Endodermal cell (in vitro differentiated cells): ENCODE measurements at regions not wholly inside any gene's neighbourhood (a gene's known extent, or its start where the extent isn't known, plus 50 kb on each side); places are given as distances from the start of the nearest gene placed in this dataset.
A peak's percentile ranks its signal among the peaks of the same experiment; 100 is the strongest.

Source experiments
- DNase-seq: peaks from one replicate; pipeline ENCODE4 v3.0.0-alpha.2; 2017
- H3K27ac ChIP-seq: 2 replicates; pipeline ENCODE4 v1.5.1; 2013; ENCODE audit warnings: mild to moderate bottlenecking, low read depth, low read length, moderate library complexity
- H3K27me3 ChIP-seq: 2 replicates; pipeline ENCODE4 v1.6.1; 2013; ENCODE audit warnings: mild to moderate bottlenecking, low read length, moderate library complexity; ENCODE audit not compliant: insufficient read depth, control insufficient read depth, poor library complexity, severe bottlenecking
- H3K36me3 ChIP-seq: 2 replicates; pipeline ENCODE4 v1.7.0; 2013; ENCODE audit warnings: mild to moderate bottlenecking, low read length, moderate library complexity; ENCODE audit not compliant: control insufficient read depth, insufficient read depth
- H3K4me1 ChIP-seq: one replicate; pipeline ENCODE4 v1.7.0; 2013; ENCODE audit warnings: low read length; ENCODE audit not compliant: control insufficient read depth, insufficient read depth
- H3K4me3 ChIP-seq: 2 replicates; pipeline ENCODE4 v1.5.1; 2013; ENCODE audit warnings: mild to moderate bottlenecking, low read length, moderate library complexity
- H3K9ac ChIP-seq: 2 replicates; pipeline ENCODE4 v1.6.1; 2013; ENCODE audit warnings: mild to moderate bottlenecking, low read length, moderate library complexity; ENCODE audit not compliant: poor library complexity, severe bottlenecking; ENCODE audit errors: extremely low read depth
- H3K9me3 ChIP-seq: 2 replicates; pipeline ENCODE4 v1.6.1; 2013; ENCODE audit warnings: mild to moderate bottlenecking, low read length, moderate library complexity; ENCODE audit not compliant: control insufficient read depth
- H3K27ac Mint-ChIP-seq: 2 replicates; pipeline ENCODE4 v1.8.0; 2020; ENCODE audit warnings: mixed read lengths
- H3K27me3 Mint-ChIP-seq: 2 replicates; pipeline ENCODE4 v1.8.0; 2021; ENCODE audit warnings: mild to moderate bottlenecking, mixed read lengths; ENCODE audit not compliant: insufficient read depth
- H3K36me3 Mint-ChIP-seq: 2 replicates; pipeline ENCODE4 v1.8.0; 2020; ENCODE audit warnings: low read depth, mixed read lengths
- H3K4me1 Mint-ChIP-seq: 2 replicates; pipeline ENCODE4 v1.8.0; 2020; ENCODE audit warnings: mixed read lengths
- H3K4me3 Mint-ChIP-seq: 2 replicates; pipeline ENCODE4 v1.8.0; 2020; ENCODE audit warnings: mild to moderate bottlenecking, moderate library complexity, mixed read lengths
- H3K9me3 Mint-ChIP-seq: 2 replicates; pipeline ENCODE4 v1.8.0; 2020; ENCODE audit warnings: mild to moderate bottlenecking, mixed read lengths
- CTCF ChIP-seq: fragments of 200-600 bp; sonication (generic); conservative IDR thresholded peaks from 2 replicates; pipeline ENCODE4 v1.5.0; 2021; ENCODE audit warnings: antibody characterized with exemption, mild to moderate bottlenecking
- WGBS, 2 experiments: methylation state at CpG; one replicate each; pipeline versions ENCODE4 v1.1.5 to v1.1.7; 2013; ENCODE audit warnings: missing lambda C conversion rate in 2 of 2, mixed read lengths in 1 of 2; ENCODE audit not compliant: insufficient coverage in 1 of 2, insufficient read length in 1 of 2; 5-methylcytosine and 5-hydroxymethylcytosine counted together

DNA sequence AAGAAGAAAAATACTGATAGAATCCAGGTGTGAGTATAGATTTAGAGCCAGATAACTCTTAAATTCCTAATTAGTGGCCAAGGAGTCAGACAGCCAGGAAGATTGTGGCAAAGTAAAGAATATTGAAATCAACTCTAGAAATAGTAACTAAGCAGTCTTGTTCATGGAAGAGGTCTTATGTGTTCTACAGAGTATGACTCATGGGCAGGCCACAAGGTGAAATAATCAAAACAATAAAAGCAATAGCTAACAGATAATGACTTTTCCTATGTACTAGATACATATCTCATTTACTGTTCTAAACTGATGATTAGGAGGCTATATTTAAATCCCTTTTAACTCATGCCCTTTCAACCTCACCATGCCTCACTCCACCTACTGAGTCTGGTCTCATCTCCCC lies 227.4 kb upstream of the COL3A1 start:
- no peak overlapping the region for H3K27ac Mint-ChIP-seq
- Histone ChIP-seq H3K4me3 (no peak overlapping the region), H3K9me3 (no peaks in the 10 kb centered on the region), H3K4me1 (no peaks in the 10 kb centered on the region), H3K27me3 (no peaks in the 10 kb centered on the region), H3K36me3 (no peaks in the 10 kb centered on the region), H3K9ac (peak overlapping the region; percentile 4), H3K27ac (no peak overlapping the region)
- no peaks in the 10 kb centered on the region for H3K4me1 Mint-ChIP-seq
- H3K27me3 Mint-ChIP-seq, result no peaks in the 10 kb centered on the region
- H3K4me3 Mint-ChIP-seq, result no peak overlapping the region
- DNase-seq, result no peak
- H3K36me3 Mint-ChIP-seq, result no peaks in the 10 kb centered on the region
- H3K9me3 Mint-ChIP-seq, result no peaks in the 10 kb centered on the region
- TF ChIP-seq CTCF, result no peak

- Histone ChIP-seq H3K9me3 (no peaks in the 10 kb centered on the region), H3K4me1 (no peaks in the 10 kb centered on the region), H3K27ac (no peak overlapping the region), H3K4me3 (no peak overlapping the region), H3K36me3 (no peaks in the 10 kb centered on the region), H3K27me3 (no peaks in the 10 kb centered on the region), H3K9ac (no peak overlapping the region)
- 64% methylated on average over 1 of the region's 2 CpGs; no CpG with 5 or more reads in 1 of the 2 experiments for WGBS, 2 experiments
- H3K27ac Mint-ChIP-seq, result no peak overlapping the region
- no peak overlapping the region for H3K4me3 Mint-ChIP-seq
- H3K9me3 Mint-ChIP-seq, result no peaks in the 10 kb centered on the region
- no peak for TF ChIP-seq CTCF
- no peak for DNase-seq
- H3K36me3 Mint-ChIP-seq, result no peaks in the 10 kb centered on the region
- no peaks in the 10 kb centered on the region for H3K27me3 Mint-ChIP-seq
- no peaks in the 10 kb centered on the region for H3K4me1 Mint-ChIP-seq
Measured at GRCh38 chr2:188751816-188752215, 222.4 kb upstream of the COL3A1 start.

DNA sequence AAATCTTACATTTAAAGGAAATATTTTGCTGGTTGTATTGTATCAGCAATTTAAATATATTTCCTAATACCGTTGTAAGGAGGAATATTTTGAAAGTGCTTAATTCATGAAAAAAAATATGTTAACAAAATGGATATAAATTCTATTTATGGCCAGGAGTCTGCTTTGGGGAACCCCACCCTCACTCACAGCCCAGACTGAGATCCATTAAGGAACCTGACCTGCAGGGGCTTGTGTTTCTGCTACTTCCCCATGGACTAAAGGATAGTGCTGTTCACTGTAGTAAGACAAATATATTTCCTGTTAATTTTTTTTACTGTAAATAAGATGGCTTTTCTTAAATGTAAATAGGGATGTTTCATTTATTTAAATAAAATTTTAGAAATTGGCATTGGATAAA lies 221.9 kb upstream of the COL3A1 start:
- Histone ChIP-seq H3K27me3 (no peaks in the 10 kb centered on the region), H3K27ac (no peak overlapping the region), H3K36me3 (no peaks in the 10 kb centered on the region), H3K4me3 (no peak overlapping the region), H3K9me3 (no peaks in the 10 kb centered on the region), H3K9ac (no peak overlapping the region), H3K4me1 (no peaks in the 10 kb centered on the region)
- Mint-ChIP-seq H3K27ac (no peak overlapping the region), H3K9me3 (no peaks in the 10 kb centered on the region), H3K4me3 (no peak overlapping the region), H3K27me3 (no peaks in the 10 kb centered on the region), H3K36me3 (no peaks in the 10 kb centered on the region), H3K4me1 (no peaks in the 10 kb centered on the region)
- DNase-seq, result no peak
- whole genome bisulfite sequencing, 2 experiments, result 100% methylated on average over 1 of the region's 1 CpG; no CpG with 5 or more reads in 1 of the 2 experiments
- no peak for TF ChIP-seq CTCF
